ENCODE measurements at regions not wholly inside any gene's neighbourhood (a gene's known extent, or its start where the extent isn't known, plus 50 kb on each side); places are given as distances from the start of the nearest gene placed in this dataset.

DNA sequence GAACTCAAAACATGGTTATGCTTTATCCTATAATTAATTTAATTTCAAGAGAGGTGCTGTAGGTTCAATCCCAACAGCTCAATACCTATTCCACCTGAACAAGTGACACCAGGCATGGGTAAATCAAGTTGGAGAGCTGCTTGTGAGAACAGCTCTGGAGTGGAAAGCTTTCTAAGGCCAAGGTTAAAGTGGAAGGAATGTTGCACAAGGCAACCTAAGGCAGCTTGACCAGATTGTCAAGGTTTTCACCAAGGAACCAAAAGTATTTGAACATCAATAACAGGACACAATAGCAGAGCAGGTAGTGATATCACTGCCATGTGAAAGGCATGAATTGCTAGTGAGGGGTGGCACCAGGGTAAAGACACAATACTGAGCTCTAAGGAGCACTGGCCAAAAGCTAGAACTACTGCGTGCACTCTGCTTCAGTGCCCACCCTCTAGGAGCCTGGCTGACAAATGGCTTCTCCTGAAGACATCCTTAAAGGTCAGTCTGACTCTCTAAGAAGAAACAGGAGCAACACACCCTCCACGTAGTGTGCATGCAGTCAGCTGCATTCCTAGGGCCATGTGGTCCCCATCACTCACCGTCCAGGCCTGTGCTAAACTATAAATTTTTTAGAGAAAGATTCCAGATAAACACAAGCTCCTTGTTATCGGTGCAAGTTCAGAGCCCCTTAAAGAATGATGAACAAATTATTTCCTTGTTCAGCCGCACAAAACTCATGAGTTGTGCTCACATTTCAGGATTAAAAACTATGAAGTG lies 677.7 kb upstream of the KLF4 start:
- DNase-seq, result no peak

DNA sequence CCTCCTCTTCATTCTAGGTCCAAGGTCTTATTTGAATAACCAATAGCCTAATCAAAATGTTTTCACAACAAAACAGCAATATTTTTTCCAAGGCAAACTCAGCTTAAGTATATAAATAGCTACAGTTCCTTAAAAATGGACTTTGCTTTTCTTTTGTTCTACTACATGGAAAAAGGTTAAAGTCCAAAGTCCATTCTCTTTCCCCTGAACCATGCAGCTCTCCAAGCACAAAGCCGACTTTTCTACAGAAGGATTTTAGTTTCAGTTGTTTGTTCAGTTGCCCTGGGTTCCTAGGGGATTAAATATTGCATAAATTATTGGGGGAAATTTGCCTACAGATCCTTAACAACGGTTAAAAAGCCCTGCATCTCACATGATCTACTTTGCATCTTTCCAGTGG lies 677.0 kb upstream of the KLF4 start:
- DNase-seq, result no peak

DNA sequence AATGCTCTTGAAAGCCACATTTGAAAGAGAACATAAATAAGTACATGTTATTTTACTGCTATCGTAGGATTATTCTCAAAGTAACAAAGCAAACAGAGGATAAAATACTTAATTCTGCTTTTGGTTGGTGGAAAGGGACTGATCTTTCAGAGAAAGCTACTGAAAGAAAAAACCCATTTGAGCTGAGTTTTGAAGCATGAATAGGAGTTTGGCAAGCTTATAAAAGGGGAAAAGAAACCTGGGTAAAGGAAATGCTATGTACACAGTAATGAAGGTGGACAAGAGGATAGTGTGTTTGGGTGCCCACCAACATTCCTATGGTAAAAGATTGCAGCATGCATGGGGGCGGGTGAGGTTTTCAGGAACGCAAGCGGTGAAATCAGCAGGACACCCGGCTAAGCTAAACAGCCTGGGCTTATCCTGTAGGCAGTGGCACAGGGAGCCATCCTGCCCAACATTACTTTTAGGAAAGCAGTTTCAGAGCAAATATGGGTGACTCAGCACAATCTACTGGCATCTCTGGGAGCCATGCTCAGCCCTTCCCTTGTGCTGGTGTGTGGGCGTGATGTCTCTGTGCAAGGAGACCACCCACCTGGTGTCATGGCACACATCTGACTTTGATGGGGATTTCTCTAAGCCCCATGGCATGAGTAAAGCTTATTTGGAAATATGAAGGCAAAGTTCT lies 673.9 kb upstream of the KLF4 start:
- DNase-seq, result no peak

DNA sequence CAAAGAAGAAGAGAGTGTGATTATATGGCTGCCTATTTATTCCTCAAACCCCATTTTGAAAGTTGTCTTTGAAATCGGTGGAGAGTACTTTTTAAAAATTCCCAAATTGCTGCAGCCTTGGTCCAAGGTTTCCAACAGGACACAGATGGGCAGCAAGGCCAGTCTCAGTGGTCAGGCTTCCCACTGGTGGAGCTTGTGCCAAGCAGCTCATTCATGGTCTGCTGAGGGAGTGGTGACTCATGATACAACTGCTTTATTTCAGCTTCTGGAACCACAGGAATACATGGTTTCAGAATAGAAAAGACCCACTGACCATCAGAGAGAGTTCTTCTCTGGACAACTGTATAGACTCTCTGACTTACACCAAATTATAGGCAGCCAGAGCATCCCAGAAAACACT lies 673.1 kb upstream of the KLF4 start:
- DNase-seq, result no peak

DNA sequence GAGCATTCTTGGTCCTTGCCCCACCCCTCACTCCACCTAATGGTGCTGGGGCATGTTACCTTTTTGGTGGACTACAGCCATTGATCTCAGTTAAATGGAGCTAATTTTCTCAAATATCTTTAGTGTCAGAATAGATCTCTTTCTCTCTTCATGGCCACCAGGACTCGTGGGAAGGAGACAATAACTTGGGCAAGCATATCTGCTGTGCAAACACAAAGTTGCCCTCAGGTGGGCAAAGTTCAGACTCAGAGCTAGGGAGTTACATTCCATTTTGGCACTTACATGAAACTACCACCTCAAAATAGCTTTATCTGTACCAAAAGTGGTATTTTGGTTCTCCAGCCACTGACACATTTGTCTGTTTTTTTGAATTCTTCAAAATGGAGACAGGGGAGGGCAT lies 671.9 kb upstream of the KLF4 start:
- DNase-seq, result no peak

DNA sequence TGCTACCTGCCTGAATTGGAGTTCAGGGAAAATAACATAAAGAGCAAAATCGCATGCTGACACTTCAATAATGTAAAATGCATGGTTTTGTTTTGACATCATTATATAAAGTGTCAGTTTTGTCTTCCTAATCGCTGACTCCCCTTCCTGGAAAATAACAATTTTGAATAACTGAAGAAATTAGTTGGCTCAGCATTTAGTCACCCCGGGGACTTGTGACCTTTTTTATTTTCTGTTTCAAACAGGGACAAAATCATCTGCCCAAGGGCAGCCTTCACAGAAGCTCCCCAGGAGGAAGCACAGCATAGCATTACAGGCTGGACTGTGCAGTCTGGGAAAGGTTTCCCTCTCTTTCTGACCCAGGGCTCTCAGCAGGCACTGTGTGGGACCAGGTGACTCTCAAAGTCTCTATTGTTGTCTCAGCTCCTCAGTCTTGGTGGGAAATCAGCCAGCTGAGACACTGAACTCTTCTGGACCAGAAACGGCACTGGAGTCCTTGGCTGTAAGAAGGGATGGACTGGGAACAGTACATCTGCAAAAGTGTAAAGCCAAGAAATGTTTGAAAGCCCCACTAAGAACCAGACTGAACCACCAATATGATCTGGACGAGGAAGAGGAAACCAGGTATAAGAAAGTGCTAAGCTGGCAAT lies 671.3 kb upstream of the KLF4 start:
- no peak for DNase-seq

DNA sequence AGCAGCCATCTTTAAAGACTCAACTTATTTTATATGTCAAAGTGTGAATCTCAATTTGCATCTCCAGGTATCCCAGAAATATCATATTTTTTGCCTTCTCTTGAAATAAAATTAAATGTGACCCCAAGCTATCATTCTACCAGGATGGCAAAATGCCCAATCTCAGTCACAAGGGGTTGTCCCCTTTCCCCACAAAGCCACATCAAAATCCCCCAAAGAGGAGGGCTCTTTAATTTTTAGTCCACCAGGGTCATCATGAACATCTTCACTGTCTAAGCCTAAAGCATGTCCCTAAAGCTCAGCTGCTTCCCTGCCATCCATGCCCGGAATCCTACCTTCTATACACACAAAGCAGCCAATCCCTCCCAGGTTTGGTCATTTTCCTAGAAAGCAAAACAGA lies 670.5 kb upstream of the KLF4 start:
- DNase-seq, result no peak

DNA sequence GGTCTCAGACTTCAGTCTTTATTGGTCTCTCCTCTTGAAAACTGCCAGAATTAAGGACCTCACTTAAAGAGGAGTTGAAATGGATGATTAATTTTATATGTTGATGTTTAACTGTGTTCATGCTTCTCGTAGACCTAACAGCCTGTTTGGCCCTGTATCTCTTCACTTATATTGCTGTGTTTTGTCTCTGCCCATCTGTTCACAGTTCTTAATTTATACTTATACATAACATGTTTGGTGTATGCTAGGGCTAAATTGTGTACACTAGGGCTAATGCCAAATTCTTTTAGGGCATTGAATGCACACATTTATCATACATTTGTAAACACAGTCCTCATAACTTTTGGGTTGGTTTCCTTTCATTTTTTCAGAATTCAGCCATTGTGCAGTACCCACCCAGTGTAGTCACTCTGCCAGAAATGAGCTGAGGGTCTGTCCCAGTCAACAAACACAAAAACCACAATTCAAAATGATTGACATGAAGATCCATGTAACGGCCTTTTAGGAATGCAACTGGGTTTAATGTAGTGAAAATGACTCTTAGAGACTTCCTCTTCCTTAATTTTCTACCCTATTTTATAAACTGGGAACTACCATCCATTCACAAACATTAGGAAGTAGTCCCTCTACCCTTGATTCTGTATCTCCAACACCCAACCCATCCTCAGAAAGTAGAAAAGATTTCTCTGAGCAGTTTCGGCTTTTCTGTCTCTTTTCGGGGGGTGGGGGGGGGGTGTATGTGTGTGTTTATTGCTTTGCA lies 668.8 kb upstream of the KLF4 start:
- DNase-seq, result no peak

DNA sequence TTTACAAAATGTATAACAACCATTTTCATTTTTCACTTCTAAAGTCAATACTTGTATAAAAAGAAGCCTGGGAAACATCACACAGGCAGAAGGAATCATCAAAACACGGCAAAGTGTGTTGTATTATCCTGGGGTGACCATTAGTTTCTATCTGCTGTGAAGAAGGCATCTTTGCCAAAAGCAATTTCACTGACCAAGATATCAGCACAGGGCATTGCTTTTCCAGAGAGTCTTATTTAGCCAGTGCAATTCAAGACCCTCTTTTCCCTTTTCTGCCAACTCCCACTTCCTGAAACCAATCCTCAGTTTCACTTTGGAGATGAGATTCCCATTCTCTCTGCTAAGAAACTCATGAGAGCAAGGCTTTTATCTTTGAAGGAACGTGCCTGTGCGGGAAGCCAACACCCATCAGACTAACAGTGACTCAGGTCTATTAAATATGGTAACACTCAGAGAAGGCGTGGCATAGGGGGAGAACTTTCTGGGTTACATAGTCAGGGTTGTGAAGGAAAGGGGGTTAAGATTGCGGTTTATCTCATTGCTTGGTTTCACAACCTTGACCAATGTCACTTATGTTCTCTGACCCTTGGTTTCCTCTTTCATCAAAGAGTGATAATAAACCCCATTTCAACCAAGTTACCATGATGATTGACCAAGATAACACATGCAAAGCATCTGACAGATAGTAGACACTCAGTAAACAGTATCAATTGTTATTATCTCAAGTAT lies 666.9 kb upstream of the KLF4 start:
- DNase-seq, result no peak

DNA sequence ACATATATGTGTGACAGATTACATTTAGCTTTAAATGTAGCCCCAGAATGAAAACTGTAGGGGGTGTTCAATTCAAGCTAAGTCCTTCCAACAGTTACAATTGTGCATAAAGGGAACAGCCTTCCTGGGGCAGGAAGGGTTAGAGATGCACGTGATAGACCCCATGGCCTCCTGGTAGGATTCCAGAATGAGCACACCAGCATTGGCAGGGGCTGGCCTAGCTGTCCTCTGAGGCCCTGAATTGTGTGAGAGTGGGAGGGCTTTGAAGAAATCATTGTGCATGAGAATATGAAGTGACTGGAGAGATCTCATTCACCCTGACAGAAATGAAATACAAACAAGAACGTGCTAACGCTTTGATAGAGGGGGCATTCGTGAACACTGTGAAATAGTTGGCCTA lies 663.8 kb upstream of the KLF4 start:
- no peak for DNase-seq

DNA sequence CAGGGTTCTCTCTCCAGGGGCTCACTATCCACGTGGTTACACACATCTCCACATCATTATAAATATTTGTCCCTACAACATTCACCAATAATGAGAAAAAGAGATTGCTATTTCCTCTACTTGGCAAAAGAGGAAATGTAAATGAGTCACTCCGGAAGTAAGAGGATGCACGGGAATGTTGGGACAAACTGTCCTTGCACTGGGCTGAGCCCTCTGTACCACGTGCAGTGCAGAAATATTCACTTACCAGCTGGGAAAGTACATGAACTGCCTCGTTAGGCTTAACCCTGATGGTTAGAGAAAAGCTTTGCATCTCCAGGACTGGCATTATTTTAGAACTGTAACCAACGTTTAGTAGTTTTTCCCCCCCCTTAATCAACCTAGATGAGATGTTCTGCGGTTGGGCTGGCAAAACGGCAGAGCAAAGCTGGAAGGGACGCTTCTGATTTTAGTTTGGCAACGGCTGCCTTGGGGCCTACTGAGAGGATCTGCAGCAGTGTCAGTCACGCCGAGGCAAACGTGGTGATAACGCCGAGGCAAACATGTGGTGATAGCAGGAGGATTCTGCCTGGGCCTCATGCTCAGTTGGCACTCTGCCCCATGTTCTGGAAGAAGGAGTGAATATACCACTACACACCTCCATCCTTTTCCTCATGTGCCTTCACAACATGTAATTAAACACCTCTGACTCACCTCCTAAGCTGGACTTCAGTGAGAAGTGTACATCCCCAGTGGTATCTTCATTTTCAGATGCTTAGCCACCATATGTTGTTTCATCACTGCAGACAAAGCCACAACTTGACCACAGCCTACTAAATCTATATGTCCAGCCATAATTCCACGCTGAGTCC lies 661.4 kb upstream of the KLF4 start:
- DNase-seq, result no peak

DNA sequence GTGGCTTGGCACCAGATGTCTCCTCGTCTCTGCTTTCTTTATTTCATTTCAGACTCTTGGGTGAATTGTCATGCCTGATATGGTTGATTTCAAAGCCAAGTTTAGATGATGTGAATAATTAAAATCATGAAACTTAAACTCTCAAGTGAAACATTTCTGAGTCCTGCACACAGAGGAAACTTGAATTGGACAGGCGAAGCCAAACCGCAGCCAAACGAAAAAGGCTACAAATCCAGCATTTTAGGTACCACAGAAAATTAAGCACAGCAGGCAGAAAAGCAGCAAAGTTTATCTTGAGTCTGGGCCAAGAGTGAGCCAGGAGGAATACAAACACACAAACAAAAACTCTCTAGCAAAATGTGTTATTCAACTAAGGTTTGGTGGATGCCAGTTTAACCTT lies 659.8 kb upstream of the KLF4 start:
- DNase-seq, result no peak

DNA sequence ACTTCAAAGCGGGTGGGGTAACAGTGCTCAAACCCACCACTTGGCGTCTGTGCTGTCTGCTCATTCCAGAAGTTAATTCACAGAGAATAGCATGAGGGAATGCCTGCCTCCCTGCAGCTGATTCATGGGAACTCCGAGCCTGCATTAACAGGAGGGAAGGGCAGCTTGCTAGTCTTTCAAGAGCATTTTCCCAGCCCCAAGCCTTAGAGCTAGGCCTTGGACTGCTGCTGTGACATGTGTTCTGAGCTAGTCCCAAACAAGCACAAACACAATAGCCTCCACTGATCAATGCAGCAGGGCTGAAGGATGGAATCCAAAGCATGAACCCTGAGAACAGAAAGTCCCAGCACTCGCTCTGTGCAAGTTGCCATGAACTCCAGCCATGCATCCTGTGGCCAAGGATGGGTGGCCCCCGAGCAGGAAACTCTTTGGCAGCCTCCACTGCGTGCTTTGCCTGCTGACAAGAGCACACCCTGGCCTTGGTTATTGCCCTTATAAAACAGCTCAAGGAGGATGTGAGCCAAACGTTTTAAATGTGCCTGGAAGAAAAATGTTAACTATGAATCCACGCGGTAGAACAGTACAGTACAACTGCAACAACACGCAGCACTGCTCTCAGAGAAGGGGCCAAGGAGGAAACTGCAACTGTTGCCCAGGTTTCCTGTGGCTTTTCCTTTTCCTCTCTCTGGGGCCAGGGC lies 653.1 kb upstream of the KLF4 start:
- DNase-seq, result no peak

DNA sequence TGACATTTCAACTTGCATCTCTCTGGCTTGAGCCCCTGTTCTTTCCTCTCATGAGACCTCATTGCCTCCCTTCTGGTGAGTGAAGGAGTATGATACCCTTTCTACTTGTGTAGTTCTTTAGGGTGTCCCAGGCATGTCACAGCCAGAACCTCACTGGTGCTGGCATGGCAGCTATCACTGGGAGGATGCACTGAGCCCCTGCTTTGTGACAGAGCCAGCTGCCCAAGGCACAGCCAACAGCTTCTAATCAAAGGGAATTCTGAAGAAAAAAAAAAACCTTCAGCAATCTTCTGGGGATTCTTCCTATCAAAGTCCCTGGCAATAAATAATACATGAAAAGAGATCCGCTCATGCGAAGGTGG lies 652.6 kb upstream of the KLF4 start:
- DNase-seq, result no peak

DNA sequence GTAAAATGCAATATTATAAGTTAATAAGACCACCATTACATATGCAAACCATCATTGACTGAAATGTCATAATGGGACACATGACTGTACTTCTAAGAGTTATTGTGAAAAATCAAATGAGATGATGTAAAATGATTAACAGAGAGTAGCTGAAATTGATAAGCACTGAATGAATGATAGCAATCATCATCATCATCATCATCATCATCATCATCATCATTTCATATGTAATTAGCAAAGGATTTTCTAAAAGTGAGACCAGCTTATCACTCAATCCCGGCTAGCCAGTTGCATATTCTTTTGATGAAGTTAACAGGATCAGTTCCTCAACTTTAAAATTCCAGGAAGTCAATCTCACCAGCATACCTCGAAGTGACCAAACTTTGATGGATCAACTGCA lies 650.3 kb upstream of the KLF4 start:
- no peak for DNase-seq

DNA sequence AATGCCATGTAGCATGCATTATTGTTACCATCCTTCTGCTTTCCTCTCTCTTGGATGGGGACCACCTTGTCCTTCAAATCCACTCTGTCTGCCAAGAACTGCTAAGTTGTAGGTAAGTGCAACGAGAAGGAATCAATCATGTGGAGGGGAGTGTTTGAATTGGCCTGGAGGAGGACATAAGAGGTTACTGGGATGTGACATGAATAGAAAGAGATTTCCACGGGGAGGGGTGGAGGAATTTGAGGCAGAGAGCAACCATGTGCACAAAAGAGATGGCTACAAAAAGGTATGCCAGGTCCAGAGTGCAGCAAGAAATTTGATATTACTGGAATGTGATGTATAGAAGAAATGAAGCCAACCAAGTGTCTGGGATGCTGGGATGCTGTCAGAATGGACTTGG lies 648.9 kb upstream of the KLF4 start:
- no peak for DNase-seq

DNA sequence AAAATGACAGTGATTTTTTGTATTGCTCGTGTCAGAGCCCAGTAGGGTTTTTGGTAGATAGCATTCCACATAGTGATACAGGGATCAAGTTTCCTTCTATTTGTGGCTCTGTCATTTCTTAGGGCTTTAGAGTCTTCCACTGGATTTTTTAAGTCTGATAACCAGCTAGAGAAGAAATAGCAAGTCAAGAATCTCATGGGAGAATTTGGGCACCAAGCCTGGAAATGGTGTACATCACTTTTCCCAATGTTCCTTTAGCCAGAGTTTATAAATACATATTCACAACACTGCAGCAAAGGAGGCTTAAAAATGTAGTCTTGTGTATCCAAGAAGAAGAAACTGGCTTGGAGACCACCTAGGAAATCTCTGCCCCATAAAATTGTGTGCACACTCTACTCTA lies 647.1 kb upstream of the KLF4 start:
- no peak for DNase-seq

DNA sequence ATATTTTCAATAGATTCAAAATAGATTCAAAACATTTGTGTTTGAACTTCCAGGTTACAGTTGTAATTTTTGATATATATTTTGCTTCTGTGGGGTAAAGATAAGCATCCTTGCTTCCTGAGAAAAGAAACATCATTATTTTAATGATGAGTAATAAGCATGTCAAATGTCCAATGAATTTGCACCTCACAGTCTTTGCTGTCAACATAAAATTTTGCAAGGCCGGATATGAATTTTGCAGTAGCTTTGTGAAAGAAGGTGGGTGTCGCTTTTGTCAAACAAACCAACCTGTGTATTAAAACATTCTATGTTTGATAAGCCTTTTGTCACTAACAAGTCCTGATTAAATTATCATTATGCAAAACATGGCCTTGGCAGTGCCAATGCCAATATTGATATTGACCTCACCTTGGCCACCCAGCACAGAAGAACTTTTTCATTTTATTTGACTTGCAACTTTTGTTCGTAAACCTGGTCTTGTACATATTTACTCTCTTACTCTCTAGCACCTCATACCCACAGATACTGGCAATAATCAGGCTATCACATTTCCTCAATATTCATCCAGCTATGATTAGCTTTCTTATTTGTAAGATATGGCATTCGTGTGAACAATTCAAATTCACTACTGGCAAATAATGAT lies 645.0 kb upstream of the KLF4 start:
- DNase-seq, result no peak

DNA sequence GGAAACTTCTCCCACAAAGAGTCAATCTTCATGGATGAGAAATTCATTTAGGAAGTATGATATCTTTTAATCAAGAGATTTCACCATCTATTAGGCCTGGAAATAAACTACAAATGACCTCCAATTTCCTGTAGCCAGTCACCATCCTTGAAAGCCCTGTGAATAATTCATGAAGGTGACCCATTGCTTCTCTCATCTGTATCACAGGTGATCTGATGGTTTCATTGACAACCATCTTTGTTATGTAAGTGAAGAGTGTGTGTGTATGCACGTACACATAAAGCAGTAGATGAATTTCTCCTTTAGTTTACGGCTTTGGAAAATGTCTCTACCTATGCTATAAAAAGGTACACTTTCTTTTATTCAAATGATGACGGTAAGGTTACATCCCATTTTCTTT lies 644.1 kb upstream of the KLF4 start:
- no peak for DNase-seq

DNA sequence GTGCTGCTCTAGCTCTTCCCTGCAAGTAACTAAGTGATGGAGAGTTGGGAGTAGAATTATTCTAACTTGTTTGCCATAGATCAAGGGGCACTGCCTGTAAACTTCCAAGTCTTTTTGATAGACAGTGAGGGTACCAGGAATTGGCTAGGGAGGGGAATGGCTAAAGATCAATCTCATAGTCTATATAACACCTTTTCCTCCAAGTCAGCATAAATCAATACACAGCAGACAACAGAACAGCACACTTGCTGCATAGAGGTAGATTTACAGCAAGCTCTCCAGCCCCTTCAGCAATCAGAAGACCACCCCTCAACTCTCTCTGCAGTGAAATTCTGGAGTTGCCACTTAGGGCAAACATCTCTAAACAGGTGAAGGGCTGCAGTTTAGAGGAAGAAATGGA lies 643.5 kb upstream of the KLF4 start:
- DNase-seq, result no peak

DNA sequence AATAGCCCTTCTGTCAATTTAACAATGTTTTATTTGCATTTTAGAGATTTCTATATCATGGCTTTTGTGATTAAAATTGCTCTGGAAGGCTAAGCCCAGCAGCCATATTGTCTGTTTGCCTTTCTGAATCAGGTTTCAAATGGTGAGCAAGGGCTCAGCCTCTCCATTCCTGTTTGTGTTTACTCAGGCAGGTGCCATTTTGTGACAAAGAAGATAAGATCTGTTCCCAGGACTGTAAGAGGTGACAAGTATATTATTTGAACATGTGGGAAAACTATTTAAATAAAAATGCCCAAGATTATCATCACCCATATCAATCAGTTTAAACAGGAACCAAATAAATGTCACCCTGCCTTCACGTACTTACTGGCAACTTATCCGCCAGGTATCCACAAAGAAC lies 641.3 kb upstream of the KLF4 start:
- DNase-seq, result no peak

Data from stimulated activated CD4-positive, alpha-beta T cell treated with anti-CD3 and anti-CD28 coated beads, Interleukin-2, amount 100 ng/mL, for 24 hours (primary cell).